Mesenteric fat pad (tissue), 1 donor: ENCODE measurements at regions not wholly inside any gene's neighbourhood (a gene's known extent, or its start where the extent isn't known, plus 50 kb on each side); places are given as distances from the start of the nearest gene placed in this dataset.
"Not testable (repeated sequence)": the region's sequence is repeated elsewhere in the genome, so short reads cannot be mapped to it uniquely, and the experiment has no call there.

ENCODE experiments used
- DNase-seq: peaks from one replicate; pipeline ENCODE4 v3.0.0-alpha.2; 2020; ENCODE audit warnings: low spot score
- donor health status: DM: yes; HTN: yes; CAD: no.

DNA sequence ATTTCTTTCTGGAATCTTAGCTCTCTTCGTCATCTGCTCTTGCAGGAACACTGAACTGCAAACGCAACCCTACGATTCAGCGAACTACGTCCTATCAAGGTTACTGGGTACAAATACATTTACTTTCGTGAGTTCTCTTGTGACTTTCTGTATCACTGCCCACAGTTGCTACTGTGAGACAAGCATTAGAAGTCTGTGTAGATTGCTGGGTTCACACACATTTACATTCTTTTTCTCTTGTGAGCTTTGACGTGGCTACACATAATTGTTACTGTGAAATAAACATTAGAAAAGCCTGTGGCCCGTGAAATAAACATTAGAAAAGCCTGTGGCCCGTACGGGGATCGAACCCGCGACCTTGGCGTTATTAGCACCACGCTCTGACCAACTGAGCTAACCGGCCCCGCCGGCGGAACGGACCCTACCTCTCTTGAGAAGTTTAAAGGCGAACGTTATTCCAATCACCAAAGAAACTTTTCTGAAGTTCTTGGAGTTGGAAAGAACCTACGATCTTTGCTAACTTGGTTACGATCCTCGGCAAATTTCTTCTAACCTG is 61.2 kb upstream of the ZNF322 start:
- not testable (repeated sequence) for DNase-seq

DNA sequence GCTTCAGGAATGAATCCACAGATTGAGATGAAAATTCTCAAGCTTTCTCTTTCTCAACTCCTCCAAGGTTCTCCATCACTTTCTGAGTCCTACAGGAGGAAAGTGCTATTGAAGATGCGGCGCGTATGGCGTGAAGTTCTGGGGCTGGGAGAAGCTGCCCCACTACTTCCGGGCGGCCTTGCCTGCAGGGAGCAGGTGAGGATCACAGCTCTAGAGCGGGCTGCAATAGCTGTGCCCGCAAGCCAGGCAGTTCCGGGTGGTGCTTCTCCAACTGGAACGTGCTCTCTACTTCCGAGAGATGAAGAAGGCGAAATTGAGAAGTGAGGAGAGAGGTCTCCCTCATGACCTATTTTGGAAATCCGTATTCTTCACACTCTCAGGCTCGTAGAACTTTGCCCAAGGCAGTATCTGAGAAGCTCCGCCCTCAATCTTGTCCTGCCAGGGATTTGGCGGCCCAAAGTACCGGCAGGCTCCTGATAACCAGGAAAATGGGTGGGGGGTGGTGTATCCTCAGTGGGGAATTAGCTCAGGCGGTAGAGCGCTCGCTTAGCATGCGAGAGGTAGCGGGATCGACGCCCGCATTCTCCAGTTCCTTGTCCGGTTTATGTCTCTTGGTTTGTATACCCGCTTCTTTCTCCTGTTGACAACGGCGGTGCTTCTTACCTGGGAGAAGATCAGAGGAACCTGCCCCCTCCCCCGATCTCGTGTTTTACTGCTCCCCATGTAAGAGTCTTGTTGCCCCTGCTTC is 70.6 kb upstream of the ZNF322 start:
- not testable (repeated sequence) for DNase-seq

DNA sequence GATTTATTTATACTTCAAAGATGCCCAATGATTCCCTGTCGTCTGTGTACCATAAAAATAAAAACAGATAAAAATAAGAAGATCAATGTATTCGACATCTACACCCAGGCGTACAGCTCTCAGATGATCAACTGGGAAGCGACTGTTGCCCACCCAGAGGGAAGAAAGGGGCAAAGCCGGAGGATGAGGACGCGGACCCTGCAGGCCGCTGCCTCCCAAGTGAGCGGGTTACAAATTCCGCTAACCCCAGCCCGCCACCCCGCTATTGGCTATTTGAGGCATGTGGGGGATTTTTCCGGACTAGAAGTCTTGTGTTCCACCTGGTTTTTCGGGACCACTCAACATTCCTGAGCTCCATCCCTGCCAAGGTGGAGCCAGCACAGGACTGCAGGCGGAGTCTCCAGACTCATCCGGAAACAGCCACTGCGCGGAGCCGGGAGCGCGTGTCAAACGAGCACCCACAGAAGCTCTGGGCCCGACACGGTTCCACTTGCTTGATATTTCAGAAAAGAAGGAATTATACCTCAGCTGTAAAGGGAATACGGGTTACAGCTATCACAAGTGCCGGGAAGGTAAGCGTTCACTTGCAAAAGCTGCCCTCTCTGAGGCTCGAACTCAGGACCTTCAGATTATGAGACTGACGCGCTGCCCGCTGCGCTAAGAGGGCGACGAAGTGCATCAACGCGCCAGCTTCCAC is 75.4 kb upstream of the ZNF322 start:
- DNase-seq = not testable (repeated sequence)

DNA sequence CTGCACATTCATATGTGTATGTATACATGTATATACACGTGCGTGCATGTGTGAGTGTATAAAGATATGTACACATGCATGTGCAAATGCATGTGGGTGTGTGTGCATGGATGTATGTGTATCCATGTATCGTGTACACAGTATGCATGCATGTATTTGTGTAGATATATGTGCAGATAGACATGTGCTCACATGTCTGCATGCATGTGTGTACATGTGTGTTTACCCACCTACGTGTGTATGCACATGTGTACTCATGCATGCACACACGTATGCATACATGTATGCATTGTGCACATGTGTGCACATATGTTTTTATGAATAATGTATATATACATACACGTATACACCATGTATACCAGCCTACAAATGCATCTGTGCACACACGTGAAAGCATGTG is 80.3 kb upstream of the ZNF322 start:
- DNase-seq = no peak

DNA sequence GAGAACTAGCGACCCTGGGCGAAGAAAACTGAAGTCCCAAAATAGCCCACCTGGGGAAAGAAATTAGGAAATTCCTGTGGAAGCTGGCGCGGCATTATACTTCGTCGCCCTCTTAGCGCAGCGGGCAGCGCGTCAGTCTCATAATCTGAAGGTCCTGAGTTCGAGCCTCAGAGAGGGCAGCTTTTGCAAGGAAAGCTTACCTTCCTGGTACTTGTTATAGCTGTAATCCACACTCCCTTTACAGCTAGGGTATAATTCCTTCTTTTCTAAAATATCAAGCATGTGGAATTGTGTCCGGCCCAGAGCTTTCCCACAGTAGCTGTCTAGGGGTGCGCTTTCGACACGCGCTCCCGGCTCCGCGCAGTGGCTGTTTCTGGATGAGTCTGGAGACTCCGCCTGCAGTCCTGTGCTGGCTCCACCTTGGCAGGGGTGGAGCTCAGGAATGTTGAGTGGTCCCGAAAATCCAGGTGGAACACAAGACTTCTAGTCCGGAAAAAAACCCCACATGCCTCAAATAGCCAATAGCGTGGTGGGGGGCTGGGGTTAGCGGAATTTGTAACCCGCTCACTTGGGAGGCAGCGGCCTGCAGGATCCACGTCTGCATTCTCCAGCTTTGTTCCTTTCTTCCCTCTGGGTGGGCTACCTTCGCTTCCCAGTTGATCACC is 83.7 kb upstream of the ZNF322 start:
- DNase-seq = no peak

DNA sequence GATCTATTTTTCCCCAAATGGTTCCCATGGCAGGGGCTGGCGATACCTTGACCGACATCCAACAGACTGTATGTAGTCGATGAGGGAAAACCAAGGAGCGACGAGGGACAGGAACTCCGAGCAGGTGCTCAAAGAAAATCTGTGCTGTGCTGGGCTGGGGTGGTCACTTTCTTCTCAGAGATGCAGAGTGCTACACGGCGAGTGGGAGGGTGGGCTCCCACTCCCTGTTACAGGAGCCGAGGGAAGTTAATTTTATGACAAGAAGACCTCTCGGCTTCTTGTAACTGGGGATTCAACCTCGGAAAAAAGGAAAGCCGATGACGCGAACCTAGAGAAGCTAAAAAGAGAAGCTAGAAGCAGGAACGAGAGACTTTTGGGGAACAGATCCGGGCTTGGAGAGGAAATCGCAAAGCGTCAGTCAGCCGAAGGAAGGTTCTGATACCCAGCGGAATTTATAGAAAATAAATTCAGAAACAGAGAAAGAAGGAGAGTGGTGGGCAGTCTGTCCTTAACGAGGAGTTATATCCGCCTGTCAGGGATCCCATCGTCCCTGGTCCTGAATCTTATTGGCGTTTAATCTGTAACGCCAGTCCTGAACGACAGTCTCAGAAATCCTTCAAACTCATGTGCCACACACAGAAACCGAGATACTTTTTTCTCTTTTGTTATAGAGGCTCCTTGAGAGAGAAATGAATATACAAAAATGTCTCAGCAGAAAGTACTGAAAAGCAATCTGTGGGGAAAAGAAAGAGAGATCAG is 84.6 kb upstream of the ZNF322 start:
- DNase-seq = no peak

DNA sequence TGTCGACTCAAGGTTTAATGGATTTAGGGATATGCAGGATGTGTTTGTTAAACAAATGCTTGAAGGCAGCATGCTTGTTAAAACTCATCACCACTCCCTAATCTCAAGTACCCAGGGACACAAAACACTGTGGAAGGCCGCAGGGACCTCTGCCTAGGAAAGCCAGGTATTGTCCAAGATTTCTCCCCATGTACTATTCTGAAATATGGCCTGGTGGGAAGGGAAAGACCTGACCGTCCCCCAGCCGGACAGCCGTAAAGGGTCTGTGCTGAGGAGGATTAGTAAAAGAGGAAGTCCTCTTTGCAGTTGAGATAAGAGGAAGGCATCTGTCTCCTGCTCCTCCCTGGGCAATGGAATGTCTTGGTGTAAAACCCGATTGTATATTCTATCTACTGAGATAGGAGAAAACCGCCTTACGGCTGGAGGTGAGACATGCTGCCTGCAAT is 85.3 kb upstream of the ZNF322 start:
- DNase-seq = not testable (repeated sequence)

DNA sequence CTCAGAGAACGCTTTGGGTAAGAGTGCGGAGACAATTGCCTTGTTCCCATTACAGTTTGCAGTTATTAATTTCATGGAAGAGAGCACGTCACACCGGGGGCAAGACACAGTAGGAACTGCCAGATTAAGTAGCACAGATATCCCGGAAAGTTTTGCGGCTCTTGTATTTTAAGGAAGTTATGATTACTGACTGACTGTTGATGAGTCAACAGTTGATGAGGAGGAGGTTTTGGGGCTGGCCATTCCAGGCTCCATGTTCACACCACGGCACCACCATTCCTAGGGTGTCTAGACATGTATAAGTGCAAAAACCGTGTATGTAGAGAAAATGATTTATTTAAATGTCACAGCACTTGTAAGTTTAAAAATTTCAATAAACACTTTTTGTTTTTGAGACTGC is 86.4 kb upstream of the ZNF322 start:
- DNase-seq = not testable (repeated sequence)

DNA sequence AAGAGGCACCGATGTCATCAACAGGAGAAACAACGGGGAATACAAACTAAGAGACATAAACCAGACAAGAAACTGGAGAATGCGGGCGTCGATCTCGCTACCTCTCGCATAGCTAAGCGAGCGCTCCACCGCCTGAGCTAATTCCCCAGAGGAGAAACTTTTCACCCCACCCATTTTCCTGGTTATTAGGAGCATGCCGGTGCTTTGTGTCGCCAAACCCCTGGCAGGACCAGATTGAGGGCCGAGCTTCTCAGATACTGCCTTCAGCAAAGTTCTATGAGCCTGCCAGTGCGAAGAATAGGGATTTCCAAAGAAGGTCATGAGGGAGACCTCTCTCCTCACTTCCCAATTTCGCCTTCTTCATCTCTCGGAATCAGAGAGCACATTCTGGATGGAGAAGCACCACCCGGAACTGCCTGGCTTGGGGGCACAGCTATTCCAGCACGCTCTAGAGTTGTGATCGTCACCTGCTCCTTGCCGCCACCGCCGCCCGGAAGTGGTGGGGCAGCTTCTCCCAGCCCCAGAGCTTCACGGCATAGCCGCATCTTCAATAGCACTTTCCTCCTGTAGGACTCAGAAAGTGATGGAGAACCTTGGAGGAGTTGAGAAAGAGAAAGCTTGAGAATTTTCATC is 89.7 kb upstream of the ZNF322 start:
- DNase-seq = not testable (repeated sequence)

DNA sequence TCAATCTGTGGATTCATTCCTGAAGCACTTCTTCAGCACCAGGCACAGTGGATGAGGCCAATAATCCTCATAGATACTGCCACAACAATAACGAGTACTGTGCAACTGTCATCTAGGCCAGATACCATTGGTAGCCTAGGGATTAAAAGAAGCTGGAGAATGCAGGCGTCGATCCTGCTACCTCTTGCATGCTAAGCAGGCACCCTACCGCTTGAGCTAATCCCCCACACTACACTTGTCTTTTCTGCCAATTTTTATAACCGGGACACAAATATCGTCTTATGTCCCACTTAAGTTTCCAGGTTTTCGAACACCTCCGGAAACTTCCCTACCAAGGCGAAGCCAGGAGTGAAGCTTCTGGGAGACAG is 90.2 kb upstream of the ZNF322 start:
- not testable (repeated sequence) for DNase-seq

DNA sequence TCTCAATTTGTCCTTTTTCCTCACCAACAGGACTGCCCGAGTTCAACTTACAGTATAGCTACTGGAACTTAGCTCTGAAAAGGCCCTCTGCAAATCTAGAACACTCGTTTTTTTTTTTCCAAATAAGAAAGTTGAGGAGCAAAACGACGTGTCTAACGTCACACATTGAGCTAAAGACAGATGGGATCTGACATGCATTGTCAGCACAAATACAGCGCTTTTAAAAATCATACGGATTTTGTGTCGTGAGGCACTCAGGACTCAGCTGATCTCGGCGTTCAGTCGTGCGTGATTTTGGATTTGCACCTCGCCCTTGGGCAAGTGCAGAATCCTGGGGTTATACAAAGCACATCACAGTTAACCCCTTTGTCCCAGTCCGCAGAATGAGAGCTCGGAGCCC is 94.7 kb upstream of the ZNF322 start:
- no peak for DNase-seq

DNA sequence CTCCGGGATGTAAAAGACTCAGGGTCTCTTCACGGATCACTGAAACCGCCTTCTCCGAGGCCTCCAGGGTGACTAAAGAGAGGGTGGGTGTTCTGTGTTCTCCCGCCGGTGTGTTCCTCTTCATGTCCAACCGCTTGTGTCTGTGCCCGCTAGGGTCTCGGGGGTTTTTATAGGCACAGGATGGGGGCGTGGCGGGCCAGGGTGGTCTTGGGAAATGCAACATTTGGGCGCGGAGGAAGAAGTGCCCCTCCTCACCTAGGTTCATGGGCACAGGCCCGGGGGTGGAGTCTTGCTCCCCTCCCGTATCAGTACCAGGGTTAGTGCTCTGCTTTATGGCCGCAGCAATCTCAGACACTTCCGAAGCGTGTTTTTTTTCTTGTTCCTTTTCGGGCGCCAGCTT is 95.3 kb upstream of the ZNF322 start:
- DNase-seq = not testable (repeated sequence)

DNA sequence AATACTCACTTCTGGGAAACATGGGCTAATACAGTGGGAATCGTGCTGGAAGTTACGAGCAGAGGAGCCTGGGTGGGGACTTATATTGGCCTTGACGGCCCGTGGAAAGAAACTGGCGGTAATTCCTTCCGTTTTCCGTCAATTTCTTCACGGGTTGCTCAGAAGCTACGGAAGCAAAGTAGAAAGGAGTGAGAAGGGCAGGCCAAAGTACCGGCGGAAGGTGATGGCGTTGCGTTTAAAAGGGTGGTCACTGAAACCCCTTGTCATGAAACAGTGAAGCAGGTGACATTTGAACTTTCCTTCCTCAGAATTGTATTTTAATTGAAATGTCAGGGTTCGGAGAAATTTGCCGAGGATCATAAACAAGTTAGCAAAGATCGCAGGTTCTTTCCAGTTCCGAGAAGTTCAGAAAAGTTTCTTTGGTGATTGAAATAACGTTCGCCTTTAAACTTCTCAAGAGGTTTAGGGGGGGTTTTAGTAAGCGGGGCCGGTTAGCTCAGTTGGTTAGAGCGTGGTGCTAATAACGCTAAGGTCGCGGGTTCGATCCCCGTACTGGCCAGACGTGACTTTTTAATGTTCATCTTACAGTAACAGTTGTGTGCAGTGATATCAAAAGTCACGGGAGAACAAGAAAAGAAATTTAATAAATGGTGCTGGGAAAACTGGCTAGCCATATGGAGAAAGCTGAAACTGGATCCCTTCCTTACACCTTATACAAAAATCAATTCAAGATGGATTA is 96.7 kb upstream of the ZNF322 start:
- DNase-seq = not testable (repeated sequence)

DNA sequence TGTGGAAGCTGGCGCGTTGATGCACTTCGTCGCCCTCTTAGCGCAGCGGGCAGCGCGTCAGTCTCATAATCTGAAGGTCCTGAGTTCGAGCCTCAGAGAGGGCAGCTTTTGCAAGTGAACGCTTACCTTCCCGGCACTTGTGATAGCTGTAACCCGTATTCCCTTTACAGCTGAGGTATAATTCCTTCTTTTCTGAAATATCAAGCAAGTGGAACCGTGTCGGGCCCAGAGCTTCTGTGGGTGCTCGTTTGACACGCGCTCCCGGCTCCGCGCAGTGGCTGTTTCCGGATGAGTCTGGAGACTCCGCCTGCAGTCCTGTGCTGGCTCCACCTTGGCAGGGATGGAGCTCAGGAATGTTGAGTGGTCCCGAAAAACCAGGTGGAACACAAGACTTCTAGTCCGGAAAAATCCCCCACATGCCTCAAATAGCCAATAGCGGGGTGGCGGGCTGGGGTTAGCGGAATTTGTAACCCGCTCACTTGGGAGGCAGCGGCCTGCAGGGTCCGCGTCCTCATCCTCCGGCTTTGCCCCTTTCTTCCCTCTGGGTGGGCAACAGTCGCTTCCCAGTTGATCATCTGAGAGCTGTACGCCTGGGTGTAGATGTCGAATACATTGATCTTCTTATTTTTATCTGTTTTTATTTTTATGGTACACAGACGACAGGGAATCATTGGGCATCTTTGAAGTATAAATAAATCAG is 106.8 kb upstream of the ZNF322 start:
- DNase-seq = not testable (repeated sequence)

DNA sequence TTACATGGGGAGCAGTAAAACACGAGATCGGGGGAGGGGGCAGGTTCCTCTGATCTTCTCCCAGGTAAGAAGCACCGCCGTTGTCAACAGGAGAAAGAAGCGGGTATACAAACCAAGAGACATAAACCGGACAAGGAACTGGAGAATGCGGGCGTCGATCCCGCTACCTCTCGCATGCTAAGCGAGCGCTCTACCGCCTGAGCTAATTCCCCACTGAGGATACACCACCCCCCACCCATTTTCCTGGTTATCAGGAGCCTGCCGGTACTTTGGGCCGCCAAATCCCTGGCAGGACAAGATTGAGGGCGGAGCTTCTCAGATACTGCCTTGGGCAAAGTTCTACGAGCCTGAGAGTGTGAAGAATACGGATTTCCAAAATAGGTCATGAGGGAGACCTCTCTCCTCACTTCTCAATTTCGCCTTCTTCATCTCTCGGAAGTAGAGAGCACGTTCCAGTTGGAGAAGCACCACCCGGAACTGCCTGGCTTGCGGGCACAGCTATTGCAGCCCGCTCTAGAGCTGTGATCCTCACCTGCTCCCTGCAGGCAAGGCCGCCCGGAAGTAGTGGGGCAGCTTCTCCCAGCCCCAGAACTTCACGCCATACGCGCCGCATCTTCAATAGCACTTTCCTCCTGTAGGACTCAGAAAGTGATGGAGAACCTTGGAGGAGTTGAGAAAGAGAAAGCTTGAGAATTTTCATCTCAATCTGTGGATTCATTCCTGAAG is 111.6 kb upstream of the ZNF322 start:
- not testable (repeated sequence) for DNase-seq

DNA sequence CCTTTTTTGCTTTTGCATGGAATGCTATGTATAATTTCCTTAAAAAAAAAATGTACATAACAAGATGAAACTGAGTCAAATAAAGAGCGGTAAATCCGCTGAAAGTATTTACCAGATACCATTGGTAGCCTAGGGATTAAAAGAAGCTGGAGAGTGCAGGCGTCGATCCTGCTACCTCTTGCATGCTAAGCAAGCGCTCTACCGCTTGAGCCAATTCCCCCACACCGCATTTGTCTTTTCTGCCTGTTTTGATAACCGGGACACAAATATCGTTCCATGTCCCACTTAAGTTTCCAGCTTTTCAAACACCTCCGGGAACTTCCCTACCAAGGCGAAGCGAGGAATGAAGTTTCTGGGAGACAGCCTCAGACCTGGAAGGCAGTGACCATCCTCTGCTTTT is 113.9 kb upstream of the ZNF322 start:
- DNase-seq = not testable (repeated sequence)

DNA sequence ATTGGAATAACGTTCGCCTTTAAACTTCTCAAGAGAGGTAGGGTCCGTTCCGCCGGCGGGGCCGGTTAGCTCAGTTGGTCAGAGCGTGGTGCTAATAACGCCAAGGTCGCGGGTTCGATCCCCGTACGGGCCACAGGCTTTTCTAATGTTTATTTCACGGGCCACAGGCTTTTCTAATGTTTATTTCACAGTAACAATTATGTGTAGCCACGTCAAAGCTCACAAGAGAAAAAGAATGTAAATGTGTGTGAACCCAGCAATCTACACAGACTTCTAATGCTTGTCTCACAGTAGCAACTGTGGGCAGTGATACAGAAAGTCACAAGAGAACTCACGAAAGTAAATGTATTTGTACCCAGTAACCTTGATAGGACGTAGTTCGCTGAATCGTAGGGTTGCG is 121.0 kb upstream of the ZNF322 start:
- not testable (repeated sequence) for DNase-seq

DNA sequence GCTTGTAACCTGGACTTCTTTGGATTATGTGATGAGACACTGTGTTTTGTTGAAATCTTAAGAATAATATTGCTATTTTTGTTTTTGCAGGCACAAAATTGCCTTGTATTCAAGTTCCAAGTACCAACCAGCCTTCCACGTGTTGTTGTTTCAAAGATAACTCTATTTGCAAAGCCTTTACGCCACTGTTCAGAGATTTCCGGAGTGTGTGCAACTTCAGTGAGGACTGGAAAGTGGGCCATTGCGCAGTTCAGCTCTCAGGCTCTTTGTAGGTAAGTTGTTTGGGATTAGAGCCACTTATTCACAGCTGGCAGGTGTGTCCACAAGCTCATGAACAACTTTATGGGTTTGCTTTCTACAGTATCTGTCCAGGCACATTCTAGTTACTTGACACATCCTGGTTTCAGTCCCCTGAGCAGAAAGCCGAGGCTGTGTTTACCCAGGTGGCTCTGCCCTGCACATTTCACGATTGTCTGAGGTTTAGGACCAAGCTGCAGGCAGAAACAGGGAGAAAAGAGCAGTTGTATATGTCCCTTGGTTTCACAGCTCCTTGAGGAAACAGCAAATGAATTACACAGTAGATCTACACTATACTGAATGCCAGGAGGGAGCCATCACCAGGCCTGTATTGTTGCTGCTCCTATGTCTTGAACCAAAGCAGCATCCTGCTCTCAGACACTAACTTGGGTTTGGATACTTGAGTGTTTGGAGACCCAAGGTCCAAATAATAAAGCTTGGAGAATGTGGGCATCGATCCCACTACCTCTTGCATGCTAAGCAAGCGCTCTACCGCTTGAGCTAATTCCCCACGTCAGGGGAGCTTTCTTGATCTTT is 136.1 kb upstream of the ZNF322 start:
- not testable (repeated sequence) for DNase-seq
